ENCODE measurements at regions not wholly inside any gene's neighbourhood (a gene's known extent, or its start where the extent isn't known, plus 50 kb on each side); places are given as distances from the start of the nearest gene placed in this dataset.
A peak's percentile ranks its signal among the peaks of the same experiment; 100 is the strongest.

GRCh38 chr22:49306632-49307480 lies 520.8 kb downstream of the BRD1 start:
- DNase-seq: no peak

DNA sequence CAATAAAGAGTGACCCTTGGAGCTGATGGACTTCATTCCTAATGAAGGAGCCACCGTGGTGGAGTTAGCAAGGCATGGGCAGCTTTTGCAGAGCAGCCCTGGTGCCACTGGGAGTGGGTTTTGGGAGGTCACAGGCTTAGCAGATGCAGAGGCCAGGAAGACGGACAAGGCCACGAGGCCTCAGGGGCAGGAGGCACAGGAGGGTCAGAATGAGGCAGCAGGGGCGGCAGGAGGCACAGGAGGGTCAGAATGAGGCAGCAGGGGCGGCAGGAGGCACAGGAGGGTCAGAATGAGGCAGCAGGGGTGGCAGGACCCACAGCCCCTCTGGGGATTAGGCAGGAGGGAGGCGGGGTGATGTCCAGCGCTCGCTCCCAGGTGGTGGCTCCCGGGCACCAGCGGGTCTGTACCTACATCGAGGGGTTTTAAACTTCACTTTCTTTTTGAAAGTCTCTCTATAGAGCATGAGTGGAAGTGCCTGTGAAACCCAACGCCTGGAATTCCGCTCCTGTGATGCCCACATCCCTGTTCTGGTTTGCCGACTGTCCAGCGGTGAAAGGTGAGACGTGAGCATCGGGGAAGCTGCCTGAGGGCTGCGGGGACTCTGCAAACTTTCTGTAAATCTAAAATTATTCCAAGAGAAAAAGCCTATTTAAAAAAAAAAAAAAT lies 521.6 kb downstream of the BRD1 start:
- DNase-seq: no peak

GRCh38 chr22:49305214-49305965 lies 522.3 kb downstream of the BRD1 start:
- DNase-seq: no peak

DNA sequence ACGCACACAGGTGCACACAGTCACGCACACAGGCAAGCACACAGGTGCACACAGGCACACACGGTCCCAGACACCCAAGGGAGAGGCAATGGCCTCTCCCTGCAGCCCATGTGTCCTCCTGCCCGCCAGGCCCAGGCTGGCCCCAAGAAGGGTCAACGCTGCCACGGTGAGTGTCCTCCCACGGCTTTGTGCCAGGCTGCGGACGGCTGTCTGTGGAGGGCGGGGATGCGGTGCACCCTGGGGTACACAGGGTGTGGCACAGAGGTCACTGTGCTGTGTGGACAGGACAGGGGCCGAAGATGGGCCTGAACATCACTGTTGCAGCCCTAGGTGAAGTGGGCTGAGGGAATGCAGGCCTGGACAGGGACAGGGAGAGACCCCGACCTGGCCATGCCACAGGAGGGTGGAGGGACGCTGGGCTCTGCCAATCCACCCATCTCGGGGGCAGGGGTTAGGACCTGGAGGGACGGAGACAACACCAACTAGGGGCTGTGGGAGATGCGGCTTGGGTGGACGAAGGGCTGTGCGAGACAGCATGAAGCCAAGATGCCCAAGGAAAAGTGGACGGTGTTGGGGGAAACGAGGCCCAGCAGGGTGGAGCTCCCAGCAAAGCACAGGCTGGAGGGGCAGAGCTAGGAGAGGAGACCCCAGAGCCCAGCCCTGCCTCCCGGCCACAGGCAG lies 523.8 kb downstream of the BRD1 start:
- no peak for DNase-seq

GRCh38 chr22:49303061-49303735 lies 524.5 kb downstream of the BRD1 start:
- no peak for DNase-seq

DNA sequence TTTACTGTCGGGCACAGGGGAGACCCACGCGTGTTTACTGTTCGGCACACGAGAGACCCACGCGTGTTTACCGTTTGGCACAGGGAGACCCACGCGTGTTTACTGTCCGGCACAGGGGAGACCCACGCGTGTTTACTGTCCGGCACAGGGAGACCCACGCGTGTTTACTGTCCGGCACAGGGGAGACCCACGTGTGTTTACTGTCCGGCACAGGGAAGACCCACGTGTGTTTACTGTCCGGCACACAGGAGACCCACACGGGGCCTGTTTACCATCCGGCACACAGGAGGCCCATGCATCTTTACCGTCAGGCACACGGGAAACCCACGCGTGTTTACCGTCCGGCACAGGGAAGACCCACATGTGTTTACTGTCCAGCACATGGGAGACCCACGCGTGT lies 525.1 kb downstream of the BRD1 start:
- DNase-seq: no peak

DNA sequence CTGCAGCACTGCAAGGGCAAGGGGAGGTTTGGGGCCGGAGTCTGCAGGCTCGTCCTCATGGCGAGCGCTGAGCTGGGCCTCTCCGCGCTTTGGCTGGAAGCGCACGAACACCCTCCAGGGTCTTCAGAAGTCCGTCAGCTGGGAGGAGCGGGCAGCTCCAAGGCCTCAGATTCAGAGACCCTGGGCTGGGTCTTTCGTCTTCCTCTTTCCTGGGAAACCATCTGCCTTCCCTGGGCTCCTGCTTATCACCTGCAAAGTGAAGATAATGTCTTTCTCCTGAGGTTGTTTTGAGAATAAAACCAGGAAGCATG lies 525.6 kb downstream of the BRD1 start:
- DNase-seq: no peak

- no peak for DNase-seq
These were observed 526.1 kb downstream of the BRD1 start for GRCh38 chr22:49301398-49302149.

GRCh38 chr22:49300951-49301397 lies 526.7 kb downstream of the BRD1 start:
- no peak for DNase-seq

DNA sequence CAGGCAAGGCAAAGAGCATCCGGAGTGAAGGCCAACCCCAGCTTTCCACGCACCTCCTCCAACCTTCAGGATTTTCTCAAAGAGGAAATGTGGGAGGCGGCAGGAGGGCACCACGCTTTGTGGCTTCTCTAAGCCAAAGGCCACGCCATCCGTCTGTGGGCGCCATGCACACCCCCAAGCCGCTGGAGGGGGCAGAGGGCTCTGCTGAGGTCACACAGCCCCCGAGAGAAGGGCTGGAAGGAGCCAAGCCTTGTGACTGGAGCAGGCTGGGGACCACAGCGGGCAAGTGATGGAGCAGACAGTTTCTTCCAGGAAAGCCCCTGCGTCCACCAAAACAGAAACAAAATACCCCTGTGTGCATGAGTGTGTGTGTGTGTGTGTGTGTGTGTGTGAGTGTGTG lies 527.4 kb downstream of the BRD1 start:
- DNase-seq: no peak

- no peak for DNase-seq
These were observed 527.8 kb downstream of the BRD1 start for GRCh38 chr22:49299821-49300231.

GRCh38 chr22:49298834-49299750 lies 528.6 kb downstream of the BRD1 start:
- no peak for DNase-seq

DNA sequence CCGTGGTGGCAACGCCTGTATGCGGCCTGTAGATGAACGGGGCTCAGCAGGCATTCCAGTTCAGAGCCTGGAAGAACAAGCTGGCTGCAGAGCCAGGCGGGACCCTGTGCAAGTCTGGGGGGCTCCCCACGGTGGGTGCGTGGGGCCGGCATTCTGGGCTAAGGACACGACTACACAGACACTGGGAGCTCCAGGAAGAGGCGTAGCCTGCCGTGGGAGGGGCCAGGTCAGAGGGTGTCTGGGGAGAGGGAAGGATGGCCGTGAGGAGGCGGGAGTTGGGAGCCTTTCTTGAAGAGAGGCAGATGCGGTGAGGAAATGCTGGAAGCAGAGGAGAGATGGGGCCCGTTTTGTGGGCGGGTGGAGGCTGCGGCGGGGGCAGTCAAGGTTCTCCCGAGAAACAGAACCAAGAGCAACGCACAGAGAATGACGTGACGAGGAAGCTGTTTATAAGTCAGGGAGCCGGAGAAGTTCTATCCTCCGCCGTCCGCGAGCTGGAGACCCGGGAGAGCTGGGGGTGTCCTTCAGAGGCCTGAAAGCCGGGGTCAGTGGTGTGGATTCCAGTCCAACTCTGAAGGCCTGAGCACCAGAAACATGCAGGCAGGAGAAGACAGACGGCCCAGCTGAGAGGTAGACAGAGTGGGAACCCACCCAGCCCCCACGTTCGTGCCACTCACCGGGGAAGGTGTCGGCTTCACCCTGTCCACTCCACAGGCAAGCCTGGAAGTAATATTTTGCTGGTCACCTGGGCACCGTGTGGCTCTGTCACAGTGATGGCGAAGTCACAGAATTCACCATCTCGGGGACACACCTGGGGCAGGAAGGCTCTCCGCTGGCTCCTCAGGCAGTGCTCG lies 529.6 kb downstream of the BRD1 start:
- no peak for DNase-seq

GRCh38 chr22:49297286-49297870 lies 530.3 kb downstream of the BRD1 start:
- DNase-seq: no peak

- no peak for DNase-seq
These were observed 531.1 kb downstream of the BRD1 start for GRCh38 chr22:49296561-49296960.

- no peak for DNase-seq
These were observed 531.7 kb downstream of the BRD1 start for GRCh38 chr22:49295851-49296560.

- peak; percentile 75 for DNase-seq
These were observed 532.3 kb downstream of the BRD1 start for GRCh38 chr22:49295465-49295743.

- DNase-seq: no peak
These were observed 532.8 kb downstream of the BRD1 start for GRCh38 chr22:49294656-49295464.

Data from NCI-H2107 (cell line).